ENCODE measurements at regions not wholly inside any gene's neighbourhood (a gene's known extent, or its start where the extent isn't known, plus 50 kb on each side); places are given as distances from the start of the nearest gene placed in this dataset.

- TF ChIP-seq CTCF (IDR thresholded peaks at IDR 0.05) (no peak), POLR2A (IDR thresholded peaks at IDR 0.05) (no peak)
Observed at GRCh38 chr9:110130791-110131416, 77.1 kb downstream of the C9orf152 start.
